ENCODE measurements at regions not wholly inside any gene's neighbourhood (a gene's known extent, or its start where the extent isn't known, plus 50 kb on each side); places are given as distances from the start of the nearest gene placed in this dataset.
"Not testable (repeated sequence)": the region's sequence is repeated elsewhere in the genome, so short reads cannot be mapped to it uniquely, and the experiment has no call there.

DNA sequence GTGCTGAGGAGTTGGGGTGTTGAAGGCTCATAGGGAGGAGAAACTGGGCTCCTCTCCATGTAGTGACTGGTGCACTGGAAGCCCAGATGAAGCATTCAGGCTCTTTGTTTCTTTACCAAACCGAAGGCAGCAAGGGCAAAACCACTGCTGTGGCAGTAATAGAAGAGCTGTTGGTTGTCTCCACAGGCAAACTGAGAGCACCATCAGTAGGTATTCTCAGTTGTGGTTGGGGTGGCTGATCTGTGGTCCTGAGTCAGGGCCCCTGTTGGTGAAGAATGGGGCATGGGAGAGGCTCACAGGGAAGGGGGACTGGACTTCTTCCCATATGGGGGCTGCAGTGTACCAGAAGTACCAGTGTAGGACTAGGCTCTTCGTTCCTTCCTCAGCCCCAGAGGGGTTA, 460.2 kb upstream of the IMPG1 start:
- DNase-seq (ENCODE audit: low read depth), result no peak

DNA sequence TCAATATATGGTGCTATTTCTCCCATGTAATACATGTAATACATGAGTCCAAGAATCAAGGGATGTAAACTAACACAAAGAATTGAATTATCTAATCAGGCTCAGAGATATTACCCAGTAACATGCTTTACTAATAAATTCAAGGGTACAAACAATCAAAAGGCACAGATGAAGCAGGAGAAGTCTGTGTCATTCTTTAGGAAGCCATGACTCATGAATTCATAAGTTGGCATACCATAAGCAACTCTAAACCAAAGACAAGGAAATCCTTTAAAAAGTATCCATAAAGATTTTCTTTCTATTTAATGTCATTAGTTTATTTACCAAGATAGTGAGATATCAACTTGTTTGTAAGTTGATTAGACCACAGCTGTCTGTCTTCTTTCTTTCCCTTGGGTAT, 446.0 kb upstream of the IMPG1 start:
- DNase-seq (ENCODE audit: low read depth), result no peak

GRCh38 chr6:76516924-76517323, 444.5 kb upstream of the IMPG1 start:
- DNase-seq (ENCODE audit: low read depth), result no peak

DNA sequence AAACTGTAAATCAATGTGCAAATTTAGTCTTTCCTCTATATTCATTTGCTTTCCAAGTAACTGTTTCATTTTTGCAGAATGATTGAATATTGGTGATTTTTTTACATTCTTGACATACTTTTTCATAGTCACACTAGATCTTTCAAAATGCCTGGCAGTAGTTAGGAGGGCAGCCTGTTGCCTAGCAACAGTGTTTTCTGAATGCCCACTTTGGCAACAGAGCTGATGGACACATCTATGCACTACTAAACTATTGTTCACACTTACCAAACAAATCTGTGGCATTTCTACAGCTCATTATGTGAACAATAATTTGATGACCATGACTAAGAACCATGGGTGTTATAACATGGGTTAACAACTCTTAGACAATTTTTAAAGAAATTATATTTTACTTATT, 438.0 kb upstream of the IMPG1 start:
- DNase-seq (ENCODE audit: low read depth), result no peak

DNA sequence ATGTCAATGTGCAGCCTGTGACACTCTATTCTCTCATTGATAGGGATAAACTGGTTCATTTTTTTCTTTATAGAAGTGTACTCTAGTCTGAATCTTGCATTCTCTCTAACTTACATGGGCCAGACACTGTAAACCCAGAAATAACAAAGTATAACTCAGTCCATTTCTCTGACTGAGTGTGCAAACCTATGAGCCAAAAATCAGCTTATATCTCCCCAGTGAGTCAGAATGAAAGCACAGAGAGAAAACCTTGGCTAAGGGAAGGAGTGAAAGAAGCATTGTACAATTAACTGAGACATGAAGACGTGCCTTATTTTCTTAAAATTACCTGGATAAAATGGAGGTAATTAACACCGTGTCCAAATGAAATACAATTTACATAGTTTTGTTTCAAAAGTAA, 436.9 kb upstream of the IMPG1 start:
- no peak for DNase-seq (ENCODE audit: low read depth)

- no peak for DNase-seq (ENCODE audit: low read depth)
Observed at GRCh38 chr6:76506808-76507207, 434.3 kb upstream of the IMPG1 start.

GRCh38 chr6:76495909-76496308, 423.4 kb upstream of the IMPG1 start:
- no peak for DNase-seq (ENCODE audit: low read depth)

DNA sequence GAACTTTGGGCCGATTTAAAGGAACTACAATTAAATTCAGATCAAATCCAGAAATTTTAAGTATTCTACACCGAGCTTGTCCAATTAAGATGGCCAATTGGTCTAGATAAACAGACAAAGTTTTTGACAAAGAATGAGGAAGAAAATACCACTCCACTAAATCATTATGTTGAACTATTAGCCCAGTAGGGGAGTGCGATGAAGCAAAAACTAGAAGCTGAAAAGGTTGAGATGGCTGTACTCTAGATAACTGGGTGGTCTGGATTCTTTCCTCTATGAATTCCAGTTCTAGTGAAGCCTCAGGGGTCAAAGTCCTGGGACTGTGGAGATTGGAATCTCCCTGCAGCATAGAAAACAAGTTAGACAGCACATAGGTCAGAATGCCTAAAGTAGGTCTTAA, 418.9 kb upstream of the IMPG1 start:
- not testable (repeated sequence) for DNase-seq (ENCODE audit: low read depth)

DNA sequence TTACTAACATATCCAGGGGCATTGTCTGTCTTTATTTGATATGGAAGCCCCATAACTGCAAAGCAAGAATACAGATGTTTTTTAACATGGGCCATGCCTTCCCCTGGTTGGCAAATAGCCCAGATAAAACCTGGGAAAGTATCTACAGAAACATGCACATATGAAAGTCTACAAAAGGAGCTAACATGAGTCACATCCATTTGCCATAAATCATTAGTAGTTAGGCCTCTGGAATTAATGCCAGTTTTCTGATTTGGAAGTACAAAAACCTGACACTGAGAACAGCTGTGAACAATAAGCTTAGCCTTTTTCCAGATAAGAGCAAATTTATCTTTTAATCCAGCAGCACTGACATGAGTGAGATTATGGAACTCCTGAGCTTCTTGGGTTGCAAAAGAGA, 418.0 kb upstream of the IMPG1 start:
- DNase-seq (ENCODE audit: low read depth), result no peak

GRCh38 chr6:76481101-76481500, 408.6 kb upstream of the IMPG1 start:
- no peak for DNase-seq (ENCODE audit: low read depth)

DNA sequence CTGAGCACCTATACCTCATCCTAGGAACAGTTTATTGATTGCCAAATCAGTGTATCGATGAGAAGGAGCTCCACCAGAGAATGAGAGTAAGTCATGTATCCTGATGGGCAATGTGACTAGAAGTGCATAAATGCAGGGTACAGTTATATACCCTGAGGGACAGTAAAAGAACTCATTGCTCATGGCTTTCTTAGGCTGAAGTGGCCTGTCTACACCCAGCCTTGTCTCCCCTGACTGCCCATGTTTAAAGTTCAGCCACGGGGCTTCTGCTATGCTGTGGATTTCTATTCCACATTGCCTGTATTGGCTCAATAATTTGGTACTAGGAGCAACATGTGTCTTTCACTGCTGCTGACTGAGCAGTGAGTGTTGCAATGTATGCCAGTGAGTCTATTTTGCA, 400.4 kb upstream of the IMPG1 start:
- no peak for DNase-seq (ENCODE audit: low read depth)

GRCh38 chr6:76466286-76466685, 393.8 kb upstream of the IMPG1 start:
- DNase-seq (ENCODE audit: low read depth), result no peak

DNA sequence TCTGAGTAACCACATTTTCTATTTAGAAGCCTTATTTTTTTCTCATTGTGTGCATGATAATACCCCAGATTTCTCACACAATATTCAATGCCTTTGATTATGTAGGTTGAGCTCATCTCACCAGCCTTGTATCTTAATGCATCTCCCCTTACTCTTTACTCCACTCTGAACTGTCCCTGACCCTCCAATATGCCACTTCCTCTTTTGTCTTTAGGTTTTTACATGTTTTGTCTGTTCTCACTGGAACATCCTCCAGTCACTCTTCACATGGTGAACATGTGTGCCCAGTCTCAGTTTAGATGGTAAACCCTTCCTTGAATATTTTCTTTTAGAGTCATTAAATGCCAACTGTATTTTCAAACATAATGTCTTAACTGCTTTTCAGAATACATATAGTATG, 392.9 kb upstream of the IMPG1 start:
- DNase-seq (ENCODE audit: low read depth), result no peak

DNA sequence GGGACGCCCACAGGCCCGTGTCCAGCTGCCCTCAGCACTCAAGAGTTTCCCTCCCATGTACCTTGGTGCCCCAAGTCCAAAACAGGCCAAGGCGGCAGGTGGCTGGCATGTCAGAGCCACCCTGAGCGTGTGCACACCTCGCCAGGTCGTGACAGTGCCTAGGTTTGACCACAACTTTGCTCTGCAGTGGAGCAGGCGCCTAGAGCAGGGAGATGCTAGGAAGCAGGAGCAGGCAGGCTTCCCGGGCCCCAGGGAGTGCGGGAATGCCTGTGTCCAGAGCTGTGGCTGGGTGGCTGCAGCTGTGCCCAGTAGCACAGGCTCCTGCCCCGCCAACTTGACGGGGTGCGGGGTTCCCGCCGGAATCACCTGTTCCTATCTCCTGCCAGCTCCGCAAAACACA, 380.8 kb upstream of the IMPG1 start:
- no peak for DNase-seq (ENCODE audit: low read depth)

GRCh38 chr6:76451926-76452709, 379.7 kb upstream of the IMPG1 start:
- DNase-seq (ENCODE audit: low read depth), result no peak

GRCh38 chr6:76448109-76448508, 375.6 kb upstream of the IMPG1 start:
- DNase-seq (ENCODE audit: low read depth), result no peak

DNA sequence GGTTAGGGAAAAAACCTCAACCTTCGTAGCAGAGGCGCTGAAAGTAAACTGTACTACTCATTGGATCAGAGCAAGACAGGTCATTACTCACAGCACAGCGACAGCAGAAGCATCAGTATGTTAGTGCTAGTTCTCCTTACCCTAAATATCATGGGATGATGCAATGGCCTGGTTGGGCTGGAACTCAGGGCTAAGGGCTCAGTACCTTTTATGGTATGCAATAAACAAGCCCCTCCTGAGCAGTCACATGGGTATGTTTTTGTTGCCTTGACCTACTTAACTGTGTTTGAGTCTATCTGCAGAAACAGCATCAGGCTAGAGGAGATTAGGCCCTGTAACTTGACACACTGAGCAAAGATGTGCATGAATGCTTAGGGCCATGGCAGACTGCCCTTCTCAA, 369.4 kb upstream of the IMPG1 start:
- no peak for DNase-seq (ENCODE audit: low read depth)

GRCh38 chr6:76439811-76440210, 367.3 kb upstream of the IMPG1 start:
- no peak for DNase-seq (ENCODE audit: low read depth)

DNA sequence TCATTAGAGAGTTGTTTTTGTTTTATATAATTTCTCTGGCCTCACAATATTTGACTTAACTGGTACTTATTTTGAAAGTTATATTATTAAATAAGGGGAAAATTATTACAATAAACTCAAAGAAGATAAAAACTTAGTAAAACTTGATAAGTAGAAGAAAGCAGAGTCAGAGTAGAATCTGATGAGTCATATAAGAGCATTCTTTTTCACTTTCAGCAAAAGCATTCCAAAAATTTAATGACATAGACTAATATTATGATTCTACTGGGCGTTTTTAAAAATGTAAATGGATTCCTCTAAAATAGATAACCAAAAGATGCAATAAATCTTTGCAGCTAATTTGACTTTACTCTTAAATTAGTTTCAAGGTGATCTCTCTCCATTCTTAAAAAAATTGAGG, 366.3 kb upstream of the IMPG1 start:
- no peak for DNase-seq (ENCODE audit: low read depth)

GRCh38 chr6:76435174-76435573, 362.7 kb upstream of the IMPG1 start:
- DNase-seq (ENCODE audit: low read depth), result no peak

GRCh38 chr6:76422511-76423213, 350.2 kb upstream of the IMPG1 start:
- no peak for DNase-seq (ENCODE audit: low read depth)

GRCh38 chr6:76420094-76420493, 347.6 kb upstream of the IMPG1 start:
- DNase-seq (ENCODE audit: low read depth), result no peak

DNA sequence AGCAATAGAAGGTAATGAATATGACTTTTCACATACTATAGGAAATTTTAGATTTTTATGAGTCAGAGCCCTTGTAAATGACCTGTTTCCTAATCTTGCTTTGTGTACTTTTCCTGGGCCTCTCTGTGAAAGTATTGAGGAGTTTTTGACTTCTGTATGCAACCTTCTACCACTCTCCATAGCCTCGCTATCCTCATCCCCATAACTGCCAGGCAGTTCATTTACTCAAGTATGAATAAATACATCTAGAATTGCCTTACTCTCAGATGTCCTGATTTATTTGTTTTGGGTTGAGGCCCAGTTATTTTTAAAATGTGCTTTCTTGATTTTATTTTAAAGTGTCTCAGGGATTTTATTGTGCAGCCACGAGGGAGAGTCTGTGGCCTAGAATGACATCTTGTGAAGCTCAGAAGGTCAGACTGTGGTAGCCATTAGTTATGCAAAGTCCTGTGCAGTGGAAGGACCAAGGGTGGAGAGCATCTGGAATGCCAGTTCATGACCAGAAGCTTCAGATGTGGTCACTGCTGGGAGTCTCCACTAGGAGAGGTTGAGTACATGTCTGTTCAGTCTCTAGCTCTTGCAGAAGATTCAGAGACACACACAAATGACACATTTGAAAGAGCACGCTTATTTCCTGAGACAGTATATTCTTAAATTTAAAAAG, 346.2 kb upstream of the IMPG1 start:
- no peak for DNase-seq (ENCODE audit: low read depth)

Measured in CMK (cell line).